Neuronal stem cell (in vitro differentiated cells): ENCODE measurements at regions not wholly inside any gene's neighbourhood (a gene's known extent, or its start where the extent isn't known, plus 50 kb on each side); places are given as distances from the start of the nearest gene placed in this dataset.
A peak's percentile ranks its signal among the peaks of the same experiment; 100 is the strongest.

Source experiments
- DNase-seq: peaks from one replicate; pipeline ENCODE4 v3.0.0-alpha.2; 2013; ENCODE audit warnings: low spot score
- H2AFZ ChIP-seq: one replicate; pipeline ENCODE4 v1.6.1; 2013; ENCODE audit warnings: mild to moderate bottlenecking, low read length, inconsistent platforms
- H2AK5ac ChIP-seq: 2 replicates; pipeline ENCODE4 v1.6.1; 2013; ENCODE audit warnings: low read depth, mild to moderate bottlenecking, inconsistent platforms, low read length, moderate library complexity, mixed read lengths
- H2BK120ac ChIP-seq: 2 replicates; pipeline ENCODE4 v1.6.1; 2013; ENCODE audit warnings: low read depth, mild to moderate bottlenecking, inconsistent platforms, low read length, moderate library complexity, mixed read lengths
- H2BK12ac ChIP-seq: one replicate; pipeline ENCODE4 v1.6.1; 2013; ENCODE audit warnings: low read length, inconsistent platforms
- H2BK15ac ChIP-seq: 2 replicates; pipeline ENCODE4 v1.6.1; 2013; ENCODE audit warnings: mild to moderate bottlenecking, low read length, inconsistent platforms, mixed read lengths
- H2BK5ac ChIP-seq: one replicate; pipeline ENCODE4 v1.6.1; 2013; ENCODE audit warnings: inconsistent platforms, mild to moderate bottlenecking, low read length, moderate library complexity
- H3K14ac ChIP-seq: one replicate; pipeline ENCODE4 v1.6.1; 2013; ENCODE audit warnings: low read length, inconsistent platforms
- H3K18ac ChIP-seq: 2 replicates; pipeline ENCODE4 v1.6.1; 2013; ENCODE audit warnings: low read length, inconsistent platforms
- H3K23ac ChIP-seq: 2 replicates; pipeline ENCODE4 v1.6.1; 2013; ENCODE audit warnings: low read depth, mild to moderate bottlenecking, mixed read lengths, low read length, inconsistent platforms; ENCODE audit not compliant: poor library complexity
- H3K27ac ChIP-seq: replicated peaks from 3 replicates; pipeline ENCODE4 v1.5.1; 2013; ENCODE audit warnings: low read length, inconsistent platforms
- H3K27me3 ChIP-seq, 3 experiments: 2 replicates each; pipeline ENCODE4 v1.6.1; 2013; ENCODE audit warnings: low read length in 3 of 3, mild to moderate bottlenecking in 2 of 3, inconsistent platforms in 1 of 3, low read depth in 1 of 3, mixed read lengths in 1 of 3, moderate library complexity in 1 of 3; ENCODE audit not compliant: control insufficient read depth in 3 of 3, insufficient read depth in 3 of 3
- H3K36me3 ChIP-seq, 2 donors: replicated peaks in 1 of 2; 2 replicates each; pipeline ENCODE4 v1.6.1; 2013; ENCODE audit warnings: low read length in 2 of 2; ENCODE audit not compliant: control insufficient read depth in 2 of 2, insufficient read depth in 2 of 2
- H3K4ac ChIP-seq: 2 replicates; pipeline ENCODE4 v1.6.1; 2013; ENCODE audit warnings: inconsistent platforms, mild to moderate bottlenecking, low read length, moderate library complexity
- H3K4me1 ChIP-seq, 2 donors: 1 replicate in 1 of 2; 2 replicates in 1 of 2; pipeline ENCODE4 v1.6.1; 2013; ENCODE audit warnings: low read length in 2 of 2, low read depth in 1 of 2; ENCODE audit not compliant: control insufficient read depth in 2 of 2, insufficient read depth in 1 of 2
- H3K4me2 ChIP-seq: one replicate; pipeline ENCODE4 v1.6.1; 2013; ENCODE audit warnings: mild to moderate bottlenecking, low read length, inconsistent platforms; ENCODE audit not compliant: insufficient read depth, poor library complexity, severe bottlenecking
- H3K4me3 ChIP-seq, 2 donors: 2 replicates each; pipeline ENCODE4 v1.5.1; 2013; ENCODE audit warnings: low read length in 2 of 2, mild to moderate bottlenecking in 2 of 2, inconsistent platforms in 1 of 2, moderate library complexity in 1 of 2
- H3K79me1 ChIP-seq: one replicate; pipeline ENCODE4 v1.6.1; 2013; ENCODE audit warnings: low read depth, mild to moderate bottlenecking, inconsistent platforms, low read length, moderate library complexity
- H3K9ac ChIP-seq: one replicate; pipeline ENCODE4 v1.6.1; 2013; ENCODE audit warnings: mild to moderate bottlenecking, low read depth, low read length, inconsistent platforms; ENCODE audit not compliant: poor library complexity
- H3K9me3 ChIP-seq, 2 donors: replicated peaks in 1 of 2; 2 replicates each; pipeline versions ENCODE3 to v1.6.1; 2013; ENCODE audit warnings: low read length in 2 of 2, mild to moderate bottlenecking in 2 of 2, inconsistent platforms in 1 of 2, low read depth in 1 of 2, mixed read lengths in 1 of 2, moderate library complexity in 1 of 2; ENCODE audit not compliant: control insufficient read depth in 2 of 2, insufficient read depth in 1 of 2
- H4K8ac ChIP-seq: one replicate; pipeline ENCODE4 v1.6.1; 2013; ENCODE audit warnings: low read depth, mild to moderate bottlenecking, inconsistent platforms, low read length, moderate library complexity
- H4K91ac ChIP-seq: one replicate; pipeline ENCODE4 v1.6.1; 2013; ENCODE audit warnings: low read length, low read depth, mild to moderate bottlenecking, inconsistent platforms; ENCODE audit not compliant: poor library complexity
- WGBS, 2 donors: extraction: QIAGEN DNeasy Blood & Tissue Kit; methylation state at CpG; one replicate each; pipeline ENCODE4 v1.1.7; 2013; ENCODE audit warnings: missing lambda C conversion rate in 2 of 2, mixed read lengths in 1 of 2; ENCODE audit not compliant: insufficient read length in 2 of 2, insufficient replicate concordance in 1 of 2; ENCODE audit errors: extremely low coverage in 2 of 2; 5-methylcytosine and 5-hydroxymethylcytosine counted together

DNA sequence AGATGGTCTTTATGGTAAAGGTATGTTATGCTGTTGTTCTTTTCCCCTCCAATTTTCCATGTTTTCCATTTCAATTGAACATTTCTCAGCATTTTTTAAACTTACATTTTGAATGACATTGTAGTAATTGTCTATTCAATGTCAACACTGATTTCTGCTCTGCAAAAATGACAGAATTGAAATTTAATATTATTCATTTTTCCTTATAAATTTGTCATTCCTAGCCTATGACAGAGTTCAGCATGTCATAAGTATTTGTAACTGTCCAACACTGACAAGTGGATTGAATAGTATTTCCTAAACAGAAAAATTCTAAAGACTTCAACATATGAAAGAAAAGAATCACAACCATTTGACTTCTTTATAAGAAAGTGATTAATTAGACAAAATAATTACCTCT lies 1478.3 kb upstream of the CDH6 start:
- Histone ChIP-seq H2AFZ (no peak overlapping the region), H3K4me1 (no peaks in the 10 kb centered on the region), H3K23ac (no peak overlapping the region), H2AK5ac (no peak overlapping the region), H2BK120ac (no peak overlapping the region), H3K9me3 (no peaks in the 10 kb centered on the region), H3K27ac (no peak overlapping the region), H4K91ac (no peak overlapping the region), H4K8ac (no peak overlapping the region), H3K4me3 (no peak overlapping the region), H3K9ac (no peak overlapping the region), H3K36me3 (no peaks in the 10 kb centered on the region), H3K27me3 (no peaks in the 10 kb centered on the region), H3K14ac (no peak overlapping the region), H3K18ac (no peak overlapping the region), H3K4ac (no peak overlapping the region), H2BK5ac (no peak overlapping the region), H2BK15ac (no peak overlapping the region), H3K79me1 (no peaks in the 10 kb centered on the region), H2BK12ac (no peak overlapping the region), H3K4me2 (no peak overlapping the region)
- no peak for DNase-seq

DNA sequence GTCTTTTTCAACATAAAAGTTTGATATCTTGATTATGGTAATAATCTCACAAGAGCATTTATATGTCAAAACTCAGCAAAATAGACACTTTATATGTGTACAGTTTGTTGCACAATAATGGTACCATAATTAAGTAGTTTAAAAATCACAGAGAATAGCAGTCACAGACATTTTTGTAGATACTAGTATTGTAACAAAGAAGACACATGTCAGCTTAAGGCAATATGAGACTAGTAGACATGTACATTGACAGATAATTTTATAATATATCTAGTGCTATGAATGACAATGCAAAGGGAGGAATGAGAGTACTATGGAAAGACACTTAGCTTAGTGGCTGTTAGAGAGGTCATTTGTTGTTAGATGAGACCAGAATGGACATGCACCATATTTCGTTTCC lies 1490.6 kb upstream of the CDH6 start:
- no peaks in the 10 kb centered on the region for H3K79me1 ChIP-seq
- H3K14ac ChIP-seq, result no peak overlapping the region
- H3K27me3 ChIP-seq, result no peaks in the 10 kb centered on the region
- no CpG with 5 or more reads among the region's 1 CpG for WGBS, 2 donors
- no peak overlapping the region for H3K4ac ChIP-seq
- no peak overlapping the region for H2AK5ac ChIP-seq
- no peak overlapping the region for H3K4me3 ChIP-seq
- no peak overlapping the region for H2AFZ ChIP-seq
- no peak overlapping the region for H4K8ac ChIP-seq
- H2BK120ac ChIP-seq, result no peak overlapping the region
- H2BK12ac ChIP-seq, result no peak overlapping the region
- no peaks in the 10 kb centered on the region for H3K9me3 ChIP-seq
- H3K27ac ChIP-seq, result no peak overlapping the region
- H3K23ac ChIP-seq, result no peak overlapping the region
- no peak overlapping the region for H3K4me2 ChIP-seq
- H3K9ac ChIP-seq, result no peak overlapping the region
- H4K91ac ChIP-seq, result no peak overlapping the region
- no peaks in the 10 kb centered on the region for H3K4me1 ChIP-seq
- DNase-seq, result no peak
- no peak overlapping the region for H2BK5ac ChIP-seq
- H3K18ac ChIP-seq, result no peak overlapping the region
- no peaks in the 10 kb centered on the region for H3K36me3 ChIP-seq
- no peak overlapping the region for H2BK15ac ChIP-seq

DNA sequence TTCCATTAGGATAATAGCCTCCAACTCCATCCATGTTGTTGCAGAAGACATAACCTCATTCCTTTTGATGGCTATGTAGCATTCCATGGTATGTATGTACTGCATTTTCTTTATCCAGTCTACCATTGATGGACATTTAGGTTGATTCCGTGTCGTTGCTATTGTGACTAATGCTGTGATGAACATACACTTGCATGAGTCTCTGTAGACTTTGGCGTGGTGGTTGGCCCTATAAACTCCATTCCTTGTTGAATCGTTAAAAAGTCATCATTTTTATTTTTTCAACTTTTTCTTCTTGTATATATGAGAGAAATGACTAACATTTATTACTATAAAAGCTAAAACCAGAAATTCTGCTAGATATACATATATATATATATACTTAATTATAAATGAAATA lies 1491.9 kb upstream of the CDH6 start:
- Histone ChIP-seq H3K4ac (no peak overlapping the region), H3K36me3 (no peaks in the 10 kb centered on the region), H2BK5ac (no peak overlapping the region), H4K91ac (no peak overlapping the region), H2BK15ac (no peak overlapping the region), H3K4me2 (no peak overlapping the region), H4K8ac (no peak overlapping the region), H3K23ac (no peak overlapping the region), H3K9ac (no peak overlapping the region), H3K27ac (no peak overlapping the region), H3K9me3 (no peaks in the 10 kb centered on the region), H2AK5ac (no peak overlapping the region), H3K79me1 (no peaks in the 10 kb centered on the region), H3K4me1 (no peaks in the 10 kb centered on the region), H3K18ac (no peak overlapping the region), H3K27me3 (no peaks in the 10 kb centered on the region), H2AFZ (no peak overlapping the region), H2BK120ac (no peak overlapping the region), H3K4me3 (no peak overlapping the region), H2BK12ac (no peak overlapping the region), H3K14ac (no peak overlapping the region)
- WGBS, 2 donors, result no CpG with 5 or more reads among the region's 4 CpGs
- no peak for DNase-seq

DNA sequence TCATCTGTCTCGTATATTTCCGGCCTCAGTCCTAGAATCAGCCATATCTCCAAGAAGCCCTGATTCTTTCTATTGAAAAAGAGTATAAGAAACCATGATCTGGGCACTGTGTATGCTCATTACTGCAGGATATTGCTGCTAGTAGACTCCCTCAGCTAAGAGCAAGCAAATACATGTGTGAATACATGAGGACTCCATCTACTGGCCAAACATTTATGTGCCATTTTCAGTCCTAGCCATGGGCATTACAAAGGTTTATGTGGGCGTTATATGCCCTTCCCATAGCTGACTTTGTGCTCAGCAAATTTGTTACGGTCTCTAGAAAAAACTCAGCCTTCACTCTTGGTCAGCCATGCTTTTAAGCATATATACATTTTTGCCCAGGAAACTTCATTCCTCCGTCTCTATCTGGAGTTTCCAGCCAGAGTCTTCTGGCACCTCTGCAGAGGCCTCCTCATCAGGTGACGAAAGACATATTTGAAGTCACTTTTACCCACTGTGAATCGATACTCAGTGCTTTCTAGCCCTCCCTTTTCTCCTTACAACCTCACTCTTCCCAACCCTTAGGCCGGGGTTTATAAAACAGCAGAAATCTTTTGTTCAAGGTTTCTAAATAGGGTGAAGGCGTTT lies 1495.6 kb upstream of the CDH6 start:
- Histone ChIP-seq H3K4me2 (no peak overlapping the region), H3K23ac (no peak overlapping the region), H4K91ac (no peak overlapping the region), H3K4me1 (no peaks in the 10 kb centered on the region), H3K79me1 (no peaks in the 10 kb centered on the region), H2AK5ac (no peak overlapping the region), H3K27me3 (no peaks in the 10 kb centered on the region), H2BK12ac (no peak overlapping the region), H3K27ac (no peak overlapping the region), H3K9me3 (no peaks in the 10 kb centered on the region), H3K4ac (no peak overlapping the region), H2BK5ac (no peak overlapping the region), H3K9ac (no peak overlapping the region), H2BK120ac (no peak overlapping the region), H4K8ac (no peak overlapping the region), H3K18ac (no peak overlapping the region), H3K4me3 (no peak overlapping the region), H3K36me3 (no peaks in the 10 kb centered on the region), H2BK15ac (no peak overlapping the region), H2AFZ (no peak overlapping the region), H3K14ac (no peak overlapping the region)
- DNase-seq, result peak; percentile 2
- no CpG with 5 or more reads among the region's 9 CpGs for WGBS, 2 donors
